Natural killer cell treated with Interleukin-12 subunit alpha and Interleukin-12 subunit beta and Interleukin-15 and Interleukin-18, amount 100 ng/mL, for 72 hours (primary cell): ENCODE measurements at regions not wholly inside any gene's neighbourhood (a gene's known extent, or its start where the extent isn't known, plus 50 kb on each side); places are given as distances from the start of the nearest gene placed in this dataset.
"Not testable (repeated sequence)": the region's sequence is repeated elsewhere in the genome, so short reads cannot be mapped to it uniquely, and the experiment has no call there.

Experiments used
- ATAC-seq, 2 donors: fragments of 150-1000 bp; cut with Tn5 transposase in 1 of 2; sonication (Bioruptor Pico), chemical (Tn5 transposase) in 1 of 2; 2 replicates each; pipeline ENCODE4 v1.10.0; 2021
- DNase-seq: peaks from one replicate; pipeline ENCODE4 v3.0.0; 2022; ENCODE audit warnings: low spot score
- H3K27ac Mint-ChIP-seq, 2 donors: 1 replicate in 1 of 2; 2 replicates in 1 of 2; pipeline ENCODE4 v1.8.0; 2022; ENCODE audit warnings: mixed read lengths in 2 of 2, mild to moderate bottlenecking in 1 of 2, moderate library complexity in 1 of 2
- H3K27me3 Mint-ChIP-seq, 2 donors: 1 replicate in 1 of 2; 2 replicates in 1 of 2; pipeline ENCODE4 v1.8.0; 2022; ENCODE audit warnings: mixed read lengths in 2 of 2
- H3K36me3 Mint-ChIP-seq: one replicate; pipeline ENCODE4 v1.8.0; 2022; ENCODE audit warnings: mixed read lengths
- H3K4me1 Mint-ChIP-seq, 2 donors: 1 replicate in 1 of 2; 2 replicates in 1 of 2; pipeline ENCODE4 v1.8.0; 2022; ENCODE audit warnings: low read depth in 2 of 2, mixed read lengths in 2 of 2, mild to moderate bottlenecking in 1 of 2
- H3K4me3 Mint-ChIP-seq: one replicate; pipeline ENCODE4 v1.8.0; 2022; ENCODE audit warnings: mixed read lengths
- H3K9me3 Mint-ChIP-seq: 2 replicates; pipeline ENCODE4 v1.8.0; 2022; ENCODE audit warnings: mixed read lengths

DNA sequence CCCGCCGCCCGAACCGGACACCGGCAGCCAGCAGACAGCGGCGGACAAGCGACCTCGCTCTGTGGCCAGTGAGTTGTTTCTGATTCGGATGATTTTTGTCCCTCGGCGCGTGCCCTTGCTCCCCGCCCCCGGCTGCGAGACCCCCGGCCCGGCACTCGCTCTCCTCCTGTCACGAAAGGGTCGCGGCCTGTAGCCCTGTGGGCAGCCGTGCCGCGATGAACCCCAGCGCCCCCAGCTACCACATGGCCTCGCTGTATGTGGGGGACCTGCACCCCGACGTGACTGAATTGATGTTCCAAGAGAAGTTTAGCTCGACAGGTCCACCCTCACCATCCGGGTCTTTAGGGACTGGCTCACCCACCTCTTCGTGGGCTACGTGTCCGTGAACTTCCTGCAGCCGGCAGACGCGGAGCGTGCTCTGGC, 1257.5 kb upstream of the ACVR2A start:
- ATAC-seq (no peak), DNase-seq (no peak)
- Mint-ChIP-seq H3K4me1 (no peaks in the 10 kb centered on the region), H3K9me3 (peaks cover 6% of the 10 kb centered on the region), H3K27me3 (no peaks in the 10 kb centered on the region), H3K27ac (no peak overlapping the region), H3K4me3 (no peak overlapping the region), H3K36me3 (no peaks in the 10 kb centered on the region)

DNA sequence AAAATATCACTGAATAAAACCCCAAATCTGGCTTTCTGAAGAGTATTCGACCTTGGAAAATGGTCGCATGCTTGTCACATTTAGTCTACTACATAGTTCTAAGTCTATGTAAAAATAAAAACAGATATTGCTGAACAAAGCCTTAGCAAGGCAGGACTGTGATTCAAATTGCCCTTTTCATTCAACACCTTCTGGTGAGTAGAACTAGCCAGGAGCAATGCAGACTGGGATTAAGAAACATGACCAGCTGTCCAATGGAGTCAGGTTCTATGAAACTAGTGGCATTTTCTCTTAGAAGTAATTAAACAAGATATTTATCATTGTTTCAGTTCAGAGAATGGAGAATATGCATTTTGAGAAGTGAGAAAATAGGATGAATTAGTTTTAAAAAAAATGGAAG, 1260.5 kb upstream of the ACVR2A start:
- ATAC-seq = no peak
- Mint-ChIP-seq H3K36me3 (no peaks in the 10 kb centered on the region), H3K9me3 (peaks cover 6% of the 10 kb centered on the region), H3K4me1 (no peaks in the 10 kb centered on the region), H3K27ac (no peak overlapping the region), H3K27me3 (no peaks in the 10 kb centered on the region), H3K4me3 (no peak overlapping the region)
- no peak for DNase-seq

DNA sequence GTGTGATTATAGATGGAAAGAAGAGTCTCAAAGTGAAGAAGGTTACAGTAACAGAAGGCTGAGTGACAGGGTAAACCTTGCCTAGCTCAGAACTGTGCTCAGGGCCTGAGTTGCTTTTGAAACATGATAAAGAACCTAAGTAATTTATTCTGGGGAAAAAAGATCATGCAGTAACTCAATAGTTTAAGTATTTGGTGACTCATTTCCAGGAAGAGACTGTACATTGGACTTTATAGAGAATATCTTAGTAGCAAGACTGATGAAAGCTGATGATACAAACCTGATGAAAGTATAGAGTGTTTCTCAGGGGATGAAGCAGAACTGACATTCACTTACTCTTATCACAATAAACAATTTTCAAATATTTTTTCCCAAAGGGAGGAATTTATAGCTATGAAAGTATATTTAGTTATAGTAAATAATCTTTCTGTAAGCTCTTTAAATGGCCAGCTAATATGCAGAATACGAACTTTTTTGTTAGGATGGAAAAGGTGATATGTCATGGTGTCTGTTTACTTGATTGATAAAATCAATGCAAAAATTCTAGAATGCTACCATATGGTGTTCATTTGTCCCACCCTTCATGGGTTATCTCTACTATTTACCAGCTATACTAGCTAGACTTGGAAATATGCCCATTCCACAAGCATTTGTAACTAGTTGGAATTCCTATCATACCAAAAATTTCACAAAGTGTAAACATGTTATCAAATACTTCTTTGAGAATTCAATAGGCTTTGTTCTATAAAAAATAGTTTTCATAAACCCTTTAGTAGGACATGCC, 1265.5 kb upstream of the ACVR2A start:
- ATAC-seq = no peak
- Mint-ChIP-seq H3K36me3 (no peaks in the 10 kb centered on the region), H3K4me1 (no peaks in the 10 kb centered on the region), H3K27me3 (no peaks in the 10 kb centered on the region), H3K9me3 (no peaks in the 10 kb centered on the region), H3K4me3 (no peak overlapping the region), H3K27ac (no peak overlapping the region)
- DNase-seq = no peak

- no peak for DNase-seq
- no peak for ATAC-seq
- H3K4me3 Mint-ChIP-seq = no peak overlapping the region
- no peaks in the 10 kb centered on the region for H3K4me1 Mint-ChIP-seq
- H3K27me3 Mint-ChIP-seq = no peaks in the 10 kb centered on the region
- H3K27ac Mint-ChIP-seq = no peak overlapping the region
- no peaks in the 10 kb centered on the region for H3K9me3 Mint-ChIP-seq
- H3K36me3 Mint-ChIP-seq = no peaks in the 10 kb centered on the region
These were observed 1268.3 kb upstream of the ACVR2A start for GRCh38 chr2:146576339-146577111.

DNA sequence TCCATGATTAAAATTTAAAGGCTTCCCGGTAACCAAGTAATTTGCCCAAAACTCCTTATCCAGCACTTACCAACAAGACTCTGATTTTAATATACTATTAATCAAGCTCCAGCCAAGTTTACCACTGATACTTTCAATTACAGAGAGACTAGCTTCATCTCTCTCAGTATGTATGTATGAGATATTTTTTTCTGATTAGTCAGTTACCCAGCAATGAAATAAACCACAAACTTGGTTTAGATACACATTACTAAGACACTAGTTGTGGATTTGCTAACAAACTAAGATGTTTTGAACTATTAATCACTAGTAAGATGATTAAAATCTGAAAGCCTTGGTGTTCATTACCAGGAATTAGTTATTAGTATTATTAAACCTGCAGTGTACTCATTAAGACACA, 1272.2 kb upstream of the ACVR2A start:
- Mint-ChIP-seq H3K36me3 (no peaks in the 10 kb centered on the region), H3K4me3 (no peak overlapping the region)

GRCh38 chr2:146561996-146562395, 1282.8 kb upstream of the ACVR2A start:
- Mint-ChIP-seq H3K4me3 (no peak overlapping the region), H3K27me3 (no peaks in the 10 kb centered on the region), H3K36me3 (no peaks in the 10 kb centered on the region), H3K4me1 (no peaks in the 10 kb centered on the region), H3K9me3 (peaks cover 13% of the 10 kb centered on the region), H3K27ac (no peak overlapping the region)
- DNase-seq = no peak
- no peak for ATAC-seq

More for the DNA sequence above, 1272.2 kb upstream of the ACVR2A start:
- H3K27me3 Mint-ChIP-seq = no peaks in the 10 kb centered on the region
- DNase-seq = no peak
- no peak overlapping the region for H3K27ac Mint-ChIP-seq
- ATAC-seq = no peak
- H3K9me3 Mint-ChIP-seq = no peaks in the 10 kb centered on the region
- no peaks in the 10 kb centered on the region for H3K4me1 Mint-ChIP-seq

- no peaks in the 10 kb centered on the region for H3K27me3 Mint-ChIP-seq
- H3K27ac Mint-ChIP-seq = no peak overlapping the region
- ATAC-seq (no peak), DNase-seq (no peak)
- H3K9me3 Mint-ChIP-seq = peaks cover 12% of the 10 kb centered on the region
- H3K4me3 Mint-ChIP-seq = no peak overlapping the region
- H3K36me3 Mint-ChIP-seq = no peaks in the 10 kb centered on the region
- no peaks in the 10 kb centered on the region for H3K4me1 Mint-ChIP-seq
These were observed 1297.6 kb upstream of the ACVR2A start for GRCh38 chr2:146547236-146547635.

DNA sequence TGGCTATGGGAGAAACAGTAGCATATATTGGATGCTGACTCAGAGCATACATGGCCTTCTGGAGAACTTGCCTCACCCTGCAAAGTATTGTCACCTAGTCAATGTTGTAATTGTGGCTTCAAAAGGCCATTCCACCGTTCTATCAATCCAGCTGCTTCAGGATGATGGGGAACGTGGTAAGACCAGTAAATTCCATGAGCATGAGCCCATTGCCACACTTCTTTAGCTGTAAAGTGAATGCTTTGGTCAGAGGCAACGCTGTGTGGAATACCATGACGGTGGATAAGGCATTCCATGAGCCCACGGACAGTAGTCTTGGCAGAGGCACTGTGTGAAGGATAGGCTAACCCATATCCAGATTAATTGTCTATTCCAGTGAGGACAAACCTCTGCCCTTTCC, 1300.1 kb upstream of the ACVR2A start:
- Mint-ChIP-seq H3K9me3 (peaks cover 12% of the 10 kb centered on the region), H3K36me3 (no peaks in the 10 kb centered on the region), H3K4me3 (no peak overlapping the region), H3K4me1 (no peaks in the 10 kb centered on the region), H3K27me3 (no peaks in the 10 kb centered on the region), H3K27ac (no peak overlapping the region)
- DNase-seq = no peak
- ATAC-seq = no peak

GRCh38 chr2:146541896-146542295, 1302.9 kb upstream of the ACVR2A start:
- Mint-ChIP-seq H3K4me1 (no peaks in the 10 kb centered on the region), H3K4me3 (no peak overlapping the region), H3K9me3 (peaks cover 20% of the 10 kb centered on the region), H3K36me3 (no peaks in the 10 kb centered on the region), H3K27ac (no peak overlapping the region), H3K27me3 (no peaks in the 10 kb centered on the region)
- DNase-seq = no peak
- no peak for ATAC-seq

- peaks cover 4% of the 10 kb centered on the region for H3K36me3 Mint-ChIP-seq
- ATAC-seq = no peak
- no peaks in the 10 kb centered on the region for H3K27me3 Mint-ChIP-seq
- H3K4me1 Mint-ChIP-seq = no peaks in the 10 kb centered on the region
- H3K9me3 Mint-ChIP-seq = peaks cover 14% of the 10 kb centered on the region
- H3K4me3 Mint-ChIP-seq = no peak overlapping the region
- no peak for DNase-seq
- no peak overlapping the region for H3K27ac Mint-ChIP-seq
These were observed 1304.4 kb upstream of the ACVR2A start for GRCh38 chr2:146540271-146540932.

- H3K27me3 Mint-ChIP-seq, H3K4me3 Mint-ChIP-seq, H3K36me3 Mint-ChIP-seq, ATAC-seq, H3K27ac Mint-ChIP-seq, DNase-seq, H3K4me1 Mint-ChIP-seq: not testable (repeated sequence)
- H3K9me3 Mint-ChIP-seq = peaks cover 12% of the 10 kb centered on the region
These were observed 1305.1 kb upstream of the ACVR2A start for GRCh38 chr2:146539739-146540138.

DNA sequence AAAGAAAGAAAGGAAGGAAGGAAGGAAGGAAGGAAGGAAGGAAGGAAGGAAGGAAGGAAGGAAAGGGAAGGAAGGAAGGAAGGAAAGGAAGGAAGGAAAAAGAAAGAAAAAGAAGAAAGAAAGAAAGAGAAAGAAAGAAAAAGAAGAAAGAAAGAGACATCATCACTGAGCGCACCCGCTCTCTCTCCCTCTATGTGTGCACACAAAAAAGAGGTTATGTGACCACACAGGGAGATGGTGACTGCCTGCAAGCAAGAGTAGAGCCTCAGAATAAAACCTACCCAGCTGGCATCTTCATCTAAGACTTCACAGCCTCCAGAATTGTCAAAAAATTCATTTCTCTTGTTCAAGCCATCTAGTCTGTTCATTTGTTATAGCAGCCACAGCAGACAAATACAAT, 1307.4 kb upstream of the ACVR2A start:
- Mint-ChIP-seq H3K36me3 (peaks cover 4% of the 10 kb centered on the region), H3K4me3 (no peak overlapping the region), H3K27me3 (no peaks in the 10 kb centered on the region), H3K27ac (no peak overlapping the region), H3K4me1 (no peaks in the 10 kb centered on the region), H3K9me3 (peaks cover 7% of the 10 kb centered on the region)
- DNase-seq (no peak), ATAC-seq (no peak)

GRCh38 chr2:146532509-146533147, 1312.2 kb upstream of the ACVR2A start:
- Mint-ChIP-seq H3K27ac (no peak overlapping the region), H3K4me1 (no peaks in the 10 kb centered on the region), H3K4me3 (no peak overlapping the region), H3K9me3 (peaks cover under 1% of the 10 kb centered on the region), H3K27me3 (no peaks in the 10 kb centered on the region), H3K36me3 (peaks cover 4% of the 10 kb centered on the region)
- DNase-seq (no peak), ATAC-seq (no peak)

DNA sequence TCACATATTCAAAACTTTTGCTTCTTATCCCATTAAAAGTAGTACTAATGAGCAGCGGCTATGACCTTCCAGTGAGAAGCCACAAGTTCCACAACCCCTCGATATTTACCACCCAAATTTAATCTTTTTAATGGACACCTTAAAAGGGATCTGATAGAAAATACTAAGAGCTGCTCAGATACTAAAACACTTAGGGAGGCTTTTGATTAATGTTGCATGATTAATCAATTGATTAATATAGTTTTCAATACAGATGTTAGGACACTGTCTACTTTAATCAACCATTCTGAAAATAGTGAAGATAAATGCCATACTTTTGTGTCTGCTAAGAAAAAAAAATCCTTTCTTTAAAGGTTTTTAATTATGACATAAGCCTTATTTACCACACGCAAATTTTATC, 1312.8 kb upstream of the ACVR2A start:
- Mint-ChIP-seq H3K27ac (no peak overlapping the region), H3K4me3 (no peak overlapping the region)
- no peak for ATAC-seq

More for the DNA sequence above, 1312.8 kb upstream of the ACVR2A start:
- no peak for DNase-seq
- no peaks in the 10 kb centered on the region for H3K4me1 Mint-ChIP-seq
- peaks cover 4% of the 10 kb centered on the region for H3K36me3 Mint-ChIP-seq
- no peaks in the 10 kb centered on the region for H3K9me3 Mint-ChIP-seq
- no peaks in the 10 kb centered on the region for H3K27me3 Mint-ChIP-seq
